IPS-20b (cell line): ENCODE measurements at regions not wholly inside any gene's neighbourhood (a gene's known extent, or its start where the extent isn't known, plus 50 kb on each side); places are given as distances from the start of the nearest gene placed in this dataset.
"Not testable (repeated sequence)": the region's sequence is repeated elsewhere in the genome, so short reads cannot be mapped to it uniquely, and the experiment has no call there.

Experiments used
- H3K27ac ChIP-seq: one replicate; pipeline ENCODE4 v1.5.1; 2013; ENCODE audit warnings: low read length
- H3K27me3 ChIP-seq: 2 replicates; pipeline ENCODE4 v1.6.1; 2013; ENCODE audit warnings: mild to moderate bottlenecking, low read length, inconsistent platforms; ENCODE audit not compliant: insufficient read depth
- H3K36me3 ChIP-seq: 2 replicates; pipeline ENCODE4 v1.6.1; 2013; ENCODE audit warnings: low read depth, mild to moderate bottlenecking, inconsistent platforms, low read length, moderate library complexity; ENCODE audit not compliant: insufficient read depth
- H3K4me1 ChIP-seq: 2 replicates; pipeline ENCODE4 v1.6.1; 2013; ENCODE audit warnings: mild to moderate bottlenecking, control low read depth, inconsistent platforms, low read length, moderate library complexity; ENCODE audit not compliant: insufficient read depth
- H3K4me3 ChIP-seq: 2 replicates; pipeline ENCODE4 v1.5.1; 2013; ENCODE audit warnings: mild to moderate bottlenecking, low read length, inconsistent platforms
- H3K9ac ChIP-seq: 2 replicates; pipeline ENCODE4 v1.6.1; 2013; ENCODE audit warnings: low read depth, mild to moderate bottlenecking, inconsistent platforms, low read length, moderate library complexity
- H3K9me3 ChIP-seq: 2 replicates; pipeline ENCODE4 v1.6.1; 2013; ENCODE audit warnings: mild to moderate bottlenecking, low read depth, low read length, inconsistent platforms; ENCODE audit not compliant: insufficient read depth

DNA sequence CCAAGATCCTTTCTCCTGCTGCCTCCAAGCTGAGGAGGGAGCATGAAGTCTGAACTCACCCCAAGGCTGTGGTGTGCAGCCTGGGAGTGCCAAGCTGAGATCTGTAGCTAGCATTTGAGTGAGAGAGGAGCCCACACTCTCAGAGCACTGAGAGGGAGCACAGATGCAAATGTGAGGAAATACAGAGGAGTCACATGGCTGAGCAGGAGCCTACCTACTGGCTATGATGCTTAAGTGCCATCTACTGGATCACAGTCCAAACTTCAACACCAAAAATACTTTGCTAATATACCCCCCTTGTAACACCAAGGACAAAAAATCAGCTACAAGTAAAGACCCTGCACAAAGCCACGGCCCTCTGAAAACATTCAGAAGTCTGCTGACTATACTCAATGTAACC lies 94.4 kb upstream of the IMPG1 start:
- Histone ChIP-seq H3K36me3 (no peaks in the 10 kb centered on the region), H3K4me1 (no peaks in the 10 kb centered on the region), H3K9ac (no peak overlapping the region), H3K27me3 (no peaks in the 10 kb centered on the region), H3K4me3 (no peak overlapping the region), H3K9me3 (no peaks in the 10 kb centered on the region), H3K27ac (no peak overlapping the region)

DNA sequence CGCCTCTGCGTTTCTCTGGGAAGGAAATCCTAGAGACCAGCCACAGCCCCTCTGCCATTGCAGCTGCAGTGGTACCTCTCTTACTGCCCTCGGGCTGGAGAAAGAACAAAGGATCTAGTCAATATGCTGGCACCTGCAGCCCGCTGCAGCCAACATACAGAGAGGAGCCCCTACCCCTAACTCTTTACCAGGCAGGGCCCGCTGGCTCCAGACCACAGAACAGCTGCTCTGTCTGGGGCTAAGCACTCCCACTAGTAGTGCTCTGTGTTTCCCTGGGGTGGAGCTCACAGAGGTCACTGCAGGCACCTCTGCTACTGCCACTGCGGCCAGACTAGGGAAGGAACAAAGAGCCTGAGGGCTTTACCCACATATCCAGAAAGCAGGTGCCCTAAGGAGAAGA lies 93.8 kb upstream of the IMPG1 start:
- no peaks in the 10 kb centered on the region; the same call in 1 of the 2 replicates for H3K9me3 ChIP-seq
- H3K4me3 ChIP-seq = no peak overlapping the region
- H3K4me1 ChIP-seq = no peaks in the 10 kb centered on the region
- H3K36me3 ChIP-seq = no peaks in the 10 kb centered on the region
- H3K27ac ChIP-seq = no peak overlapping the region
- no peak overlapping the region for H3K9ac ChIP-seq
- H3K27me3 ChIP-seq = no peaks in the 10 kb centered on the region

DNA sequence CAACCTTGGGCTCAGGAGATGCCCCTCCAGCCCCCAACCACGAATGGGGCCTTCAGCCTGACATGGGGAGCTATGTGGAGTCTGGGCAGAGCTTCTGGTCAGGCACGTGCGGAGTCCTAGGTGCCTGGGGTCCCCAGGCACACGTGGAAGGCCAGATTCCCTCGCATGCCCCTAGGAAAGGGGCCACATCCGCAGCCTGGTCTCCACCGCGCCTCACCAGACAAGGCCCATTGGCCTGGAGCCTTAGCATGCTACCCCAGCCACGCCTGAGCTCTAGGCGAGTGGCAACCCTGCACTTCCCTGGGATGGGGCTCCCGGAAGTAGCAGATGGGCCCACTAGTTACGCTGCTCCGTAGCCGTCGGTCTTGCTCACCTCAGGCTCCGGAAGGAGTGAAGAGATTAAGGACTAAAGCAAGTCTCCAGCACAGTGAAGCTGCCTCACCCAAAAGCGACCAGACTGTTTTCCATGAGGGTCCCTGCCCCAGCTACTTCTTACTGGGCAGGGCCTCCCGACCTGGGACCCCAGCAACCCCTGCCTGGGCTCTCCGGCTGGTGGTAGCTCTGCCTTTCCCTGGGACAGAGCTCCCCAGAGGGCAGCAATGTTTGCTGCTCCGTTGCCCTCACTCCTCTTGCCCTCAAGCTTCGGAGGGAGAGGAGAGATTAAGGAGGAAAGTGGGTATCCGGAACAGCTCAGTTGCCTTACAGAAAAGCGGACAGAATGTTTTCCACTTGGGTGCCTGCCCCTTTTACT lies 93.2 kb upstream of the IMPG1 start:
- H3K36me3 ChIP-seq = no peaks in the 10 kb centered on the region
- H3K27me3 ChIP-seq = no peaks in the 10 kb centered on the region
- H3K4me1 ChIP-seq = no peaks in the 10 kb centered on the region
- H3K9me3 ChIP-seq = no peaks in the 10 kb centered on the region; the same call in 1 of the 2 replicates
- H3K27ac ChIP-seq = no peak overlapping the region
- no peak overlapping the region for H3K9ac ChIP-seq
- H3K4me3 ChIP-seq = no peak overlapping the region

DNA sequence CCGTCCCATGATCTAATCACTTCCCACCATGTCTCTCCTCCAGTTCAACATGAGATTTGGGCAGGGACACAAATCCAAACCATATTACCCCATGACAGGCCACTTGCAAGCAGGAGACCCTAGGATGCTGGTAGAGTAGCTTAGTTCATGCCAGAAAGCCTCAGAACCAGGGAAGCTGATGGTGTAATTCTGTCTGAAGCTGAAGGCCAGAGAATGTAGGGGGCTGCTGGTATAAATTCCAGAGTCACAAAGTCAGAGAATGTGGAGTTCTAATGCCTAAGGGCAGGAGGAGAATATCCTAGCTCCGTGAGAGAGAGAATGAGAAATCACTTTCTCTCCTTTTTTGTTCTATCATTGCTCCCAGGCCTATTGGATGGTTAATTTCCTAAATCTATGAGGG lies 90.3 kb upstream of the IMPG1 start:
- Histone ChIP-seq H3K9me3 (peaks cover 12% of the 10 kb centered on the region; the same call in 1 of the 2 replicates), H3K4me1 (no peaks in the 10 kb centered on the region), H3K4me3 (no peak overlapping the region), H3K27me3 (no peaks in the 10 kb centered on the region), H3K27ac (no peak overlapping the region), H3K36me3 (no peaks in the 10 kb centered on the region), H3K9ac (no peak overlapping the region)

DNA sequence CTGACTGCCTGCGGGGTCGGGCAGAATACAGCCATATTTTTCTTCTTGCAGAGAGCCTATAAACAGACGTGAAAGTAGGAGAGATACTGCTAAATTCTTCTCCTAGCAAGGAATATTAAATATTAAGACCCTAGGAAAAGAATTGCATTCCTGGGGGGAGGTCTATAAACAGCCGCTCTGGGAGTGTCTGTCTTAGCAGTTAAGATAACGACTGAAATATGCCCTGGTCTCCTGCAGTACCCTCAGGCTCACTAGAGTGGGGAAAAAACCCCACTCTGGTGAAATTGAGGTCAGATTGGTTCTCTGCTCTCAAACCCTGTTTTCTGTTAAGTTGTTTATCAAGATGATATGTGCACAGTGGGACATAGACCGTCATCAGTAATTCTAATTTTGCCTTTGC lies 85.3 kb upstream of the IMPG1 start:
- not testable (repeated sequence) for H3K36me3 ChIP-seq, H3K9ac ChIP-seq, H3K27ac ChIP-seq, H3K4me1 ChIP-seq, H3K27me3 ChIP-seq, H3K4me3 ChIP-seq
- peaks cover 13% of the 10 kb centered on the region; the same call in 1 of the 2 replicates for H3K9me3 ChIP-seq

DNA sequence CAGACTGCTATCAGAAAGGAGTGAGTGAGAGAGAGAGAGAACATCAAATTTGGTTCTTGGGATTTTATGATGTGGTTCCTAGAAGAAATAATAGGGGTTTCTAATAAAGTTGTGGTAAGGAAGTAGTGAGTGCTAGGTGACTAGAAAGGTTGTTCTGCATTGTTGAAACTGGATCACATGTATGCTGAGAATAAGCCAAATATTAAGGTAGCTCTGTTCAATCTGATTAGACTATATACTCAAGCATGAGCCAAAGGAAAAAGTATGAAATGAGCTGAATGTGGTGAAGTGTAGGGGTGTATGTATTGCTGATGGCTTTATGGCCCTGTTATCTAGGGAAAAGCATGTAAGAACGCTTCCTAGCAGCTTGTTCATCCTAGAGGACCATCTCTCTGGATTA lies 63.0 kb upstream of the IMPG1 start:
- H3K4me3 ChIP-seq = no peak overlapping the region
- H3K9me3 ChIP-seq = no peaks in the 10 kb centered on the region; the same call in 1 of the 2 replicates
- H3K27ac ChIP-seq = no peak overlapping the region
- no peaks in the 10 kb centered on the region for H3K4me1 ChIP-seq
- H3K9ac ChIP-seq = no peak overlapping the region
- no peaks in the 10 kb centered on the region for H3K27me3 ChIP-seq
- no peaks in the 10 kb centered on the region for H3K36me3 ChIP-seq

DNA sequence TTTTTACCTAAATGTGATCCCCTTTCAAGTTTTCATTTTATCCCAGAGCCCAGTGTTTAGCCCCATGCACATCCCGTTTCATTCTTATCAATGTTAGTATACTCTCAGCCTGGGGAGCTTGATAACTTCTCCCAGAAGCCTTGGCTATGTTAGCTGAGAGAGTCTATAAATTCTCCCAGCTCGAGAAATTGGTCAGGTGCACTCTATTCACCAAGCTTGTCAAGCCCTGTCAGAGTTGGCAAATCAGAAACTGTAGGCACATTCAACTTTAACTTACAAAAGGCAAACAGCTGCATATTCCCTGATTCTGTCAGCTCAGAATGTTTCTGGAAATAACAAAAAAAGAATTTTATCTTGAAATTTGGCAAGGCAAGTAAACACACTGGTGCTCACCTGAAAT lies 62.2 kb upstream of the IMPG1 start:
- no peak overlapping the region for H3K4me3 ChIP-seq
- H3K27me3 ChIP-seq = no peaks in the 10 kb centered on the region
- no peaks in the 10 kb centered on the region; the same call in 1 of the 2 replicates for H3K9me3 ChIP-seq
- no peaks in the 10 kb centered on the region for H3K4me1 ChIP-seq
- H3K27ac ChIP-seq = no peak overlapping the region
- H3K9ac ChIP-seq = no peak overlapping the region
- no peaks in the 10 kb centered on the region for H3K36me3 ChIP-seq

DNA sequence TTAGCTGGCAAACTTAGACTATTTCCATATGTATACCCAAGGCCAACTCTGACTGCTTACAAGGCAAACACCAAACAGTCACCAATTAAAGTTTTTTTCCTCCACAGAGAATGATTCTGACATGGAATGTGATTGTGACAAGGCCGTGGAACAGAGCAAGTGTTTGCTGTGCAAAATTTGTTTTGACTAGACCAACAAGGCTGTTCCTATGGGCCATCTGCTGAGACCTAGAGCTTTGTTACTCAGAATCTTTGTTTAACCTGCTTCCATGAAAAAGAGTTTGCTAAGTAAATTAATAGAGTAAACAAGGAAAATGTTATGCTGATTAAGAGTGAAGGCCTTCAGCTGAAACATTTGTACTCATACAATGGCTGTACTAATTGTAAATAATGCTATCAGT lies 51.6 kb upstream of the IMPG1 start:
- Histone ChIP-seq H3K27me3 (peaks cover 84% of the 10 kb centered on the region), H3K4me1 (peaks cover 16% of the 10 kb centered on the region), H3K36me3 (no peaks in the 10 kb centered on the region), H3K4me3 (no peak overlapping the region), H3K9me3 (peaks cover 5% of the 10 kb centered on the region; the same call in 1 of the 2 replicates), H3K27ac (no peak overlapping the region), H3K9ac (no peak overlapping the region)
